GM04503 (cell line): ENCODE measurements at regions not wholly inside any gene's neighbourhood (a gene's known extent, or its start where the extent isn't known, plus 50 kb on each side); places are given as distances from the start of the nearest gene placed in this dataset.
"Not testable (repeated sequence)": the region's sequence is repeated elsewhere in the genome, so short reads cannot be mapped to it uniquely, and the experiment has no call there.

Experiments used
- DNase-seq: peaks from one replicate; pipeline ENCODE4 v3.0.0-alpha.2; 2012; ENCODE audit warnings: low read depth

DNA sequence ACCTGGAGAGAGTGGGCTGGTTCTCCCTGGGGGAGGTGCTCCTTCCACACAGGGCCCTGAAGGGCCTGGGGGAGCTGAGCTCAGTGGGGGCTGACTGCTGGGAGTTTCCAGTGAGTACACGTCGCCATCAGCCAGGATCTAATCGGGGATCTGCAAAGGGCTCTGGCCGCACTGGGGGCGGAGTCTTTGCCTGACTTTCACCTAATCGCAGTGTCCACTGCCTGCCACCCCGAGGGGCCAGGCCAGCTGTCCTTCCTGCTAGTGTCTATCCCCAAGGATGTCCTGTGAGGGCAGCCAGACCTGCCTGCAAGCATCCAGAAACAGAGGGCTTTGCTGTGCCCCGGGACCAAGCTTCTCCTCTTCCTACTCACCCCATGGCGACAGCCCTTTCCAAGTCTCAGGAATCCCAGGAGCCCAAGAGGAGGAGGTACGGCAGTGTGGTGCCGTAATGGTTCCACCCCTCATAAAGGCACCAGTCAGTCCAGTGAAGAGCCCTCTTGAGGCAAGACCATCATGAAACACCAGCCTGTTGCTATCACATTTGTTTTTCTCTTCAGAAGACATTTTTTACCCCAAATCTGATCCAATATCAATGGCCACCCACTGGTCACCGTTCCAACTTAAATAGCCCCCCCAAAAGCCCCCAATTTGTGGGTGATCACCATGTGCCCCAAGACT is 243.1 kb upstream of the ECI2 start:
- no peak for DNase-seq

DNA sequence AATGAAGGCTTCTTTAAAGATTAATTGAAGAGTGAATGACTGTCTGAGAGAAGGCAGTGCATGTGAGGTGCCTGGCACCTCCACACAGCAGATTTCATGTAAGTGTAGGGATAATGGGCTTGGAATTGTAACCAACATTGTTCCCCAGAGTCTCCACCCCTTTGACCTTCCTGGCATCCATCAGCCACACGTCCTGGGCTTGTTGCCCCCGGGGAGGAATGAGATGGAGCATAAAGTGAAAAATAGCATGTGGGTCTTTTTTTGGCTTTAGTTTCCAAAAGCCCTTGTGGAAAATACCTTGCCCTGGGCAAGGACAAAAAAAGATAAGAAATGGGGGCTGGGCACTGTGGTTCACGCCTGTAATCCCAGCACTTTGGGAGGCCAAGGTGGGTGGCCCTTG is 242.2 kb upstream of the ECI2 start:
- DNase-seq = no peak

DNA sequence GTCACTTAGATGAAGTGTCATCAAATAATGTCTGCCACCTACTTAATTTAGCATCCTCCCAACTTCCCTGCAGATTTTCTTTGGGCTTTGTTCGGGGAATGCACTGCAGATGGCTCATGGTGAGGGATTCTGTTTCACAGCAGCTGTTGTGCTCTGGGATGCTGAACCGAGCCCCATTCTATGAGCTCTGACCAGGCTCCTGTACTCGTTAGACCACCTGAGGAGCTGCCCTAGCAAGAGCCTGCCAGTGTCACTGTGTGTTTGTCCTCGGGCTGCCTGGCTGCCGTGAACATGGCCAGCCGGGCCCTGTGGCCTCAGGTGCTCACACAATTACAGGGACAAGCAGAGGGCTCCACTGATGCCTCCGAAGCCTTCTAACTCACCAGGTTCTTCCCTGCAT is 238.8 kb upstream of the ECI2 start:
- no peak for DNase-seq

DNA sequence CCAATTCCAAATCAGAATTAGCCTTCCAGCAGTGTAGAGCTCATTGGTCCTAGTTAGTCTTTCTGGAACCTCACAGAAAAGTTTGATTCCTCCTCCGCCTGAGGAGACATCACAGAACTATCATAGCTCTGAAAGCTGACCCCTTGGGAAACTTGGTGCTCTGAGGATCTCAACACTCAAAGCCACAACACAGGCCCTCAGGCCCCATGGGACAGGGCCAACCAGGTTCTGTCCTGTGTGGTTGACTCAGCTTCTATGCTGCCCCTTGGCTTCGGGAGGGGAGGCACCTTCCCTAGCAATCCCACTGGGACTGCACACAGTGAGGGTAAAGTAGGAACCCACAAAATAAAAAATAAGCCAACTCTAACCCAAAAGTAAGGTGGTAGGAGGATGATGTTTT is 237.5 kb upstream of the ECI2 start:
- DNase-seq = no peak

DNA sequence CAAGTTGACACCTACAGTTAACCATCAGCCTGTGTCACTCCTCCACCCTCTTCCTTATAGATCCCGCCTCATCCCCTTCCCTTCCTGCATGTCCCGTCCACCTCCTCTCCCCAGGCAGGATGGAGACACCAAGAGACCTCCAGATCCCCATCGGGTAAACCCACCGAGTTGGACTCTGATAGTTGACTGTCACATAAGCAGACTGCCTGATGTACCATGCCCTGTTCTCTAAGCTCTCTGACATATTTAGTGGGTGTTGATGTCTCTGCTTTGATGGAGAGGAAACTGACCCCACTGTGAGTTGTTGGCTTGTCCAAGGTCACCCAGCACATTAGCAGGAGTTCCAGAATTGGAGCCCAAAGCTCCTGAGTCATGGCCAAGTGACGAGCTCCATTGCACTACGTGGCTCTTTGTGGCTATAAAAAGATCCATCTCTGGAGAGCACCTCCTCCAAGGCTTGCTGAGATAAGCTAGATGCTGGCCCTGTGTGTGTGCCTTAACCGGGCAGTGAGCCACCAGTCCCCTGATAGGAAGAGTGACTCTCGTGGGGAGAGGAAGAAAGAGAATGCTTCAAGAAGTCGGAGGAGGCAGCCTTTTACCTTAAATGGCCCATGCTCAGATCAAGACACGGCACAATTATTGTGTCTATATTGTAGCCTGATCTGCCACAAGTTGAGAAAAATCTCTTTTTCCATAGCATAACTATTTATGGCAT is 236.0 kb upstream of the ECI2 start:
- peak; percentile 71 for DNase-seq

DNA sequence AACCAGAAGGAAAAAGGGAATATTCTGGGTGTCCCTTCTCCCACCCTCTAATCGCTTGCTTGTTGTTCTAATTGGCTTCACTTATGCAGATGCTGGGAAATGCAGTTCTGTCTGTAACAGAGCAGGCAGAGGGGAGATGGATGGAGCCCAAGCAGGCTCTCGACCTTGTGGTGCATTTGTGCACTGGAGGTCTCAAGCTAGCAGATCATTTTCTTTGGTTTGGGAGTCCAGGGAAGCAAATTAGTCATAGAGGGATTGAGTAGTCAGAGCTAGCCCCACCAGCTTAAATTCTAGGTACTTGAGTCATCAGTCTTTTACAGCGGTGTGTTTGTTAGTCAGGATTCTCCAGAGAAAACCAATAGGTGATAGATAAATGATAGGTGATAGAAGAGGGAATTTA is 234.7 kb upstream of the ECI2 start:
- peak; percentile 75 for DNase-seq

DNA sequence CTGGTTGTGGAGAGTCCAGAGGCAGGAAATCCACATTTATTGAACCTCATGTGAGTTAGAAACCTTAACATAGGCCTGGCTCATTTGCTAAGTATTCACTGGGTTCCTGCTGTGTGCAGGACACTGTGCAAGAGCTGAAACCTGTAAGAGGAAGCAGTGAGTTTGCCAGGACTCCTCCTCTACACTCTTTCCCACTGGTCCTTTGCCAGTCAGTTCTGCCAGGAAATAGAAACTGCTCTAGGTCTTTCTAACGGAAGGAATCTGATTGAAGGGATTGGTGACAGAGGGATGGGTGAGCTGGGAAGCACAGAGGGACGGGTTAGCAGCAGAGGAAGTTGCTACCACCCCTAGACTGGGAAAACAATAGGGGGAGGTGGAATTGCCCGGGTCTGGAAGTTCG is 234.2 kb upstream of the ECI2 start:
- DNase-seq = no peak

DNA sequence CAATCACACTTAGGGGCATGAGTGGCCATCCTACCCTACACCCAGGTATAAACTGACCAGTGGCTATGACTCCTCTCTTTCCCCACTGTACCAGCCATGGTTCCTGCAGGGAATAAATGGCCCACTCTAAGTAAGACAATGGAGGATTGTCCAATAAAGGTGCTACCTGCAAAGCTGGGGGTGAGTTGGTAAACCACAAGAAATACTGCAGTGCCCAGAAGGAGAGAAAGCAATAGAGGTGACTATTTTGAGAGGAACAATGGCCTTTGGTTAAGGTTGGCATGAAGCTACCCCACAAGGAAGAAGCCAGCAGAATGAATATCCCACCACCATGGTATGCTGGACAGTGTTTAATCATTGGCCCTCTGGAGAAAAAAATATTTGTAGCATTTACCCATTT is 233.3 kb upstream of the ECI2 start:
- no peak for DNase-seq

DNA sequence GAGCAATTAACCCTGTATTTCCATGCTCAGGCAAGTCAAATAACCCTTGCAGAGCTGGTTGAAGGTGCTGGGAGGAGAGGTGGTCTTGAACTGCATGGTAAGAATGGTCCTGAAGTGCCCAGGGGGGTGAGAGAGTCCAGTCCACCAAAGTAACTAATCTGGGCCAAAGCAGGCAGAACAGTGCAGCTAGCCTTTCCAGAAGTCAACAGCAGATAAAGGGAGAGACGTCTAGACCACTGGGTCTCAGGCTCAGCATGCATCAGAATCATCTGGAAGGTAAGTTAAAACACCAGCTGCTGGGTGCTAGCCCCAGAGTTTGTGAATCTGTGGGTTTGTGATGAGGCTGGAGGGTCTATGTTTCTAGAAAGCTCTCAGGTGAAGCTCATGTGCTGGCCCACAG is 232.3 kb upstream of the ECI2 start:
- no peak for DNase-seq

DNA sequence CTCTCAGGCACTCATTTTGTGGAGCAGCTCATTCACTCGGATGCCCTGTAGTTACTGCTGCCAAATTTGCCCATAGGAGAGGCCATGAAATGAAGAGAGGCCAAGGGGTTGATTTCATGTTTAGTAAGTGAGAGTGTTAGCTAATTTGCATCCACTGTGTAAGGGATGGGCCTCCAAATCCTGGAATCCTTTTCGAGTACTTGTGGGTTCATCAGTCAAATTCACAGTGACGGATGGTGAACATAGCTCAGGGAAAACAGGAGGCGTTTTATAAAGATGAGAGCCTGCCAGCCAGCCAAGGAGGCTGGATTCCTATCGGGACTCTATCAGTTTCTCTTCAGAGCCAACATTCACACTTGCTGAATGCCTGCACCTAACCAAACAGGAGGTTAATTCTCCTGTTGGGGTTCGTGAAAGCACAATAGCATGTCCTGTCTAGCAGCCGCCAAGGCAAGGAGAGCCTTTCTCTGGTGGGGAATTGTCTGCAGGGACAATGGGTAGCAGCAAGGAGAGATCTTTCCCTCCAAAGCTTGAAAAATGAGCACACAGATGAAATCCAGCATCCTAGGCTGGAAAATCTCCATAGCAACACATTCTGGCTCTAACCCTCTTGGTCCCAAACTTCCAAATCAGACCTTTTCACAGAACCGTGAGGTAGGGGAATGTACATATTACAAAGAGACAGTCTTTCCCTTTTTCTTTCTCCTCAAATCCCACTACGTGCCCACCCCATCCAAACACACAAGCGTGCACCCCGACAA is 231.4 kb upstream of the ECI2 start:
- DNase-seq = no peak

DNA sequence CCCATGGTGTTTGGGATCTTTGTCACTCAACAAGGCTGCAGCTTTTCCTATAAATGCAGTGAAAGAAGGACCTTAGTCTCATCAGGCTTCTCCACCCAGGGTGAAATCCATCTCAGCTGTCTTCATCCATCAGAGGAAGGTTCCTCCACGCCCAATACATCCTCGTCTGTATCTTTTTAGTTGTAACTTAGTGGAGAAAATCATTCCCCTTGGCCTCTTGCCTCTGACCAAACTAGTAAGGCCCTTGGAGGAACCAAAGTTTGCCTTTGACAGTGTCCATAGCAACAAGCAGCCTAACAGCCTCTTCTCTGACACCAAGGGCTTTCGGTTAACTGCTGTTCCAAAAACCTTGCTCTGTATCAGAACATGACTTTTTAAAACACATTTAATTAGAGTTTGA is 230.3 kb upstream of the ECI2 start:
- no peak for DNase-seq

DNA sequence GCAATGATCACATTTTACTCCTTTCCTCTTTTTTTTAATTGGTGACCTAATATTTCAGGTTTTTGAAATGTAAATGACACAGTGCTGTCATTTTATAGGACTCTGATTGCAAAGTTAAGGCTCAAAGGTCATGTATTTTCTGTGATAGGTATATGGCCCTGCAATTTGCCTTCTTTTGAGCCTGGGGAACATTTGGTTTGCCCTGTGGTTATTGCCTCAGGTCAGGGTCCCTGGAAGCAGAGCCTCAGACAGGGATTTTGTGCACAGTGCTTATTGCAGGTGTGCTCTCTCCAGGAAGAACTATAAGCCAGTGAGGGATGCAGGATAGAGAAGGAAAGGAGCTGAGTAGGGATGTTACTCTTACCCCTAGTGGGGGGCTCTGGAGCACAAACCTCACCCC is 229.3 kb upstream of the ECI2 start:
- DNase-seq = no peak

DNA sequence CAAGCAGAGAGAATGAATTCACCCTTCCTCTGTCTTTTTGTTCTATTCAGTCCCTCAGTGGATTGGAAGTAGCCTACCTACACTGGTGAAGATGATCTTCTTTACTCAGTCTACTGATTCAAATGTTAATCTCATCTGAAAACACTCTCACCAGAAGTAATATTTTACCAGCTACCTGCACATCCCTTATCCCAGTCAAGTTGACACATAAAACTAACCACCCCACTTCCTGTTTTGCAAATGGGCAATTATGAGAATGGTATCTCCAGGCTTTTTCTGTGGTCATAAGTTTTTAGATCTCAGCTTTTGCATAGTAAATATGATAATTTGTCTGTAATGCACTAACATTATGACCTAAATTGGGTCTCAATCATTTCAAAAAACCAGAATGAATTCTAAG is 228.8 kb upstream of the ECI2 start:
- no peak for DNase-seq

DNA sequence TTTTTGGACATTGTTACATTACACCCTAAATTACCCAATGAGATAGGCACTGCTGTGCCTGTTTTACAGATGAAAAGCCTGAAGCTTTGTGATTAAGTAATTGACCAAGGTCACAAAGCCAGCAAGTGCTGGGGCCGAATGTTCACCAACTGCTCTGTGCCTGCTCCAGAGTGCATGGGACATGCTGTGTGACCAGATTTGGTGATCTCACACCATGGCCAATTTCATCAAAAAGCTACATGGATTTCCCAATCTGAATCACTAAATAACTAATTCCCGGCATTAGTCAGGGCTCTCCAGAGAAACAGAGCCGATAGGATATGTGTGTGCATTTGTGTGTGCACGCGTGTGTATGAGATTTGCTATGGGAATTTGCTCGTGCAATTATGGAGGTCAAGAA is 228.3 kb upstream of the ECI2 start:
- no peak for DNase-seq

DNA sequence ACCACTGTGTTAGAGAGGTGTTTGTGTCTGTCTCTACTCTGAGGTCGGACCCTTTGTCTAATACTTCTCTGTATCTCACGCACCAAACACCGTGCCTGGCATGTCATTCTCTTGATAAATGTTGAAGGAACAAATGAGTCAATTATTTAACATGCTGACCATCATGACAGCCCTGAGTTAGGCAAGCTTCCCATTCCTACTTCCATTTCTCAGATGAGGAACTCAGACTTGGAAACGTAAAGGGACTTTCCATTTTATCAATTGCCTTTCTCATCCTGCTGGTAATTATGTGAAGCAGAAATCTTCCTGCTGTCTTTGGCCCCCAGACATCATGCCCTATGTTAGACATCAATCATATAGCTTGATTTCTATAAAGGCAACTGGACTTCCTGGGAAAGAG is 227.0 kb upstream of the ECI2 start:
- no peak for DNase-seq

DNA sequence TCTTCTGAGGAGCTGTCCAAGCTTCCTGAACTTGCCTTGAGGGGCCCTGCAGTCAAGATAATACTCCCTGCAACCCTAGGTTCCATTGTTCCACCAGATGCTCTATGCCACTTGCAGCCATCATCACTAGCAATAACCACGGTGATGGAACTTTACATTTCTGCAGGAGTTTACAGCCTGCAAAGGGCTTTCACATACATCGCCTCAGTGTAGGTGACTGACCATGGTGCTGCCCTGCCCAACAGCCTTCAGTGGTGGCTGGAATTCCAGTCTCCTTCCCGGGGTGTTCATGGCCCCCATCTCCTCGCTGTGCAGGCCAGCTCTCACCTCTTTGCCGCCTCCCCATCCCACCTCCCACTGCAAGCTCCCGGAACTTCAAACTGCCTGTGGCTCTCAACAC is 225.5 kb upstream of the ECI2 start:
- DNase-seq = no peak

DNA sequence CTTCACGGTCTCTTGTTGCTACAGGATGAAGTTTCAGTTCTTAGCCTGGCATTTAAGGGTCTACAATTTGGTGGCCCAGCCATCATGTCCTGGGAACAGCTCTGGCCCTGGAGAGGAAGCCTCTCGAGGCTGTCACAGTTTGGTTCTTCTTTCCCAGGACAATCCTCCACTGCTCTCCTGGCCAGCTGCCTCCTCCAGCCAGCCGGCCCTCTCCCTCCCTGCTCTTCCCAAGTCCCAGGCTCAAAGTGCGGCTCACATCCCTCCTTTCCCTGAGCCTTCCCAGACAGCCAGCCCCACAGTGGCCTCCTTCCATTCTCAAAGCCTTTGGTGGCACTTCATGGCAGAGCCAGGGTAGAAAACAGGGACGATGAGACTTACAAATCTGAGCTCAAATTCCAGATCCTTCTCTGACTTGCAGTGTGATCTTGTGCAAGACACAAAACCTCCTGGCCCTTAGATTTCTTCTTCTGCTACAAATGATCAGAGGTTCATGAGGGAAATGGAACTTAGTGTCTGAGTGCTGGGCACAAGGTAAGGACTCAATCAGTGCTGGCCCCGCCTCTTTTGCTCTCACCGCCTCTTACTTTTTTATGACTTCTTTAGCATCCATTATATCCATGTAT is 223.8 kb upstream of the ECI2 start:
- DNase-seq = no peak

DNA sequence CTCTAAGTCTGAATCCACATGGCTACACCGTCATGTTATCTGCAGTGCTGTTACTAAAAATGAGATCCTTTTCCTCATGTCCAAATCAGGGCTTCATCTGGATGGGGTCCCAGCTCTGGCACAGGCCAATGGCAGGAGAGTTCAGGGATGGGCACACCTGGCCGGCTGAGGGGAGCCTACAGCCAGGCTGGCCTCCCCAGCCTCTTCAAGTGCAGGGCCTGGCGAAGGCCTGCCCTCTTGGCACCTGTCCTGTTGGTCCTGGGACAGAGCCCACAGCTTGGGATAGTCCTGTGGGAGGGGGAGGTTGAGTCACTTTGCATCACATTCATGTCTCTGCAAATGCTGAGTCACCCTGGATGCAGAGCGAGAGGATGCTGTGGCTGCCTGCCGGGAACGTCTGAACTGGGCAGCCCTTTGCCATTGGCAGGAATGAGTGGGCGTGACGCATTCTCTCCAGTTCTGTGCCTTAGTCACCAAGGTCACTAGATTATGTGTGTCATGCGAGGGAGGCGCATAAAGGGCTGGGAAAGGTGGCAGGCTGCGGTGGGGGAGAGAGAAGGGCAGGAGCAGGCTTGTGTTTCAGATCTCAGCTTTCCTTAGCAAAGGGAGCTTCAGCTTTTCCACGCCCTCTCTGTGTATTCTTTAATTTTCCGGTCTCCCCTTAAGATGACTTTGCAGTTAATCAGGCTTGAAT is 223.2 kb upstream of the ECI2 start:
- DNase-seq = peak; percentile 99

DNA sequence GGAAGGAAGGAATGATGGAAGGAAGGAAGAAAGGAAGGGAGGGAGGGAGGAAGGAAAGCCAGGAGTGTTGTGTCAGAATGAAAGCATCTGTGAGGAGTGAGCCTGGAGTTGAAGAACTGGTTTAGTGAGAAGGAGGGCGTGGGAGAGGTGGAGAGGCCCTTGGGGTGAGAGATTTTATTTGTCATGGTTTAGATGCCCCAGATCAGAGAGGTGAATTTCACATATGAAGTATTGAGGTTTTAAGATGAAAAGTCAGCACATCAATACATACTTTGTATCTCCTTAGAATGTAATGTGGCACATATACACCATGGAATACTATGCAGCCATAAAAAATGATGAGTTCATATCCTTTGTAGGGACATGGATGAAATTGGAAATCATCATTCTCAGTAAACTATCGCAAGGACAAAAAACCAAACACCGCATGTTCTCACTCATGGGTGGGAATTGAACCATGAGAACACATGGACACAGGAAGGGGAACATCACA is 222.3 kb upstream of the ECI2 start:
- not testable (repeated sequence) for DNase-seq

DNA sequence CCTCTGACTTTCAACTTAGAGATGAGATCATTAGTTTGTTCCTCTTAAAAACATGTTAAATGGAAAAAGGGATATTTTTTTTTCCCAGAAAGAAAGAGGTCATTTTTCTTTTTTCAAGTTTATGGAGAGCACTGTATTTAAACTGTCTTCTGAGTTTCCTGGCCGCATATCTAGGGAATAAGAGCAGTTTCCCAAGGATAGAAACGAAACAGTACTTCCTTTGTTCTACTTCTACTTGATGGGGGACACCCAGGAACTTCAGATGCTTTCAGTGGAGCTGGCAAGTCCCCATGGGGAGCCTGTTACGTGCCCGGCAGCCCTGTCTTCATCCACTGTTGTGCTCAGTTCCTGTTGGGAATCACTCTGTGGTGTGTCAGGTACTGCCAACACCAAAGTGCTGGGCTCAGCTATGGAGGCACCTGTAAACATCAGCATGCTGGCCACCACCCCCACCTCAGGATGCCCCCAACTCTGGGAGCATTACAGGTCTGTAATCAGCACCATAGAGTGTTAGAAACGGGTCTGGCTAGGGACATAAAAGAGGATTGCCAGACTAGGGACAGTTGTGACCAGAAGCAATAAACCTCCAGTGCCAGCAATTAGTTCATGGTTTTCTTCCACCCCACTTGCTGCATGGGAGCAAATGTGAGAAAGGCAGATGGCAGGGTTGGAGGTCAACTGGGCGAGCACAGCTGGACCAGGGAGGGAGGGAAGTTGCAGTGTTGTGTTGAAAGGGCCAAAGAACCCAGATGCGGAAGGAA is 221.7 kb upstream of the ECI2 start:
- DNase-seq = no peak

DNA sequence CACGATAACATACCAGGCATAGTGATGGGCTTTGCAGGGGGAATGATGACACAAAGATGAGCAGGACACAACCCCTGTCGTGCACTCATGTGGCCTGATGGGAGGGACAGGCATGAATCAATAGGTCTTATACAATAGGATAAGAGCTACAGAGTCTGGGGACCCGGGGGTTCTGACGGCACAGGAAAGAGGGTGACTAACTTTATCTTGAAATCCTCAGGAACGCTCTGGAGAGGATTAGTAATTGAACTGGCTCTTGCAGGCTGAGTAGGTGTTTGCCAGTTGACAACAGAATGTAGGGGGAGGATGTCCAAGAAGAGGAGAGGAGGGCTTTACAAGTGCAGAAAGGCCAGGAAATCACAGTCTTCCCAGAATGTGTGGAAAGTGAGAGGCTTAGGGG is 219.9 kb upstream of the ECI2 start:
- DNase-seq = no peak
